GM20000 (cell line): ENCODE measurements at regions not wholly inside any gene's neighbourhood (a gene's known extent, or its start where the extent isn't known, plus 50 kb on each side); places are given as distances from the start of the nearest gene placed in this dataset.

Experiments
- DNase-seq: peaks from one replicate; pipeline ENCODE4 v3.0.0; 2012; ENCODE audit warnings: low spot score
- TF ChIP-seq, protein P1 (sequence below): IDR thresholded peaks from 2 replicates; pipeline ENCODE4 v1.5.1; 2012; ENCODE audit warnings: mild to moderate bottlenecking, control low read depth; ENCODE audit errors: extremely low read depth, missing control alignments

DNA sequence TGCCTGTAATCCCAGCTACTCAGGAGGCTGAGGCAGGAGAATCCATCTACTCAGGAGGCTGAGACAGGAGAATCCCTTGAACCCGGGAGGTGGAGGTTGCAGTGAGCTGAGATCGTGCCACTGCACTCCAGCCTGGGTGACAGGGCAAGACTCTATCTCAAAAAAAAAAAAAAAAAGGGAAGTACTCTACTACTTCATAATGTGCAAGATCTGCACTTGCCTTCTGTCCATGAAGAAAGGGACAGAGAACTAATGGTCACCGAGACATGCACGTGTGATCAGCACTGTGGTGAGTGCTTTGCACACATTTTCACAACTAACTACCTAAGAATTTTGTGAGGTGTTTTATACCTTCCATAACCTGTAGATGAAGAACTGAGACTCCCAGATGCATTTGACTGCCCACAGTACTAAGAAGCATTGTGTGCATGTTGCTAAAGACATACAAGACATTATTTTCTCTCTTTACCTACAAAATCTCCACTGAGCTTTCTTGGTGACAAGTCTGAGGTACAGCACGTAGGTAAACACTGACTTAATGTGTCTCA is 784.8 kb upstream of the ID2 start:
- TF ChIP-seq, protein P1, sequence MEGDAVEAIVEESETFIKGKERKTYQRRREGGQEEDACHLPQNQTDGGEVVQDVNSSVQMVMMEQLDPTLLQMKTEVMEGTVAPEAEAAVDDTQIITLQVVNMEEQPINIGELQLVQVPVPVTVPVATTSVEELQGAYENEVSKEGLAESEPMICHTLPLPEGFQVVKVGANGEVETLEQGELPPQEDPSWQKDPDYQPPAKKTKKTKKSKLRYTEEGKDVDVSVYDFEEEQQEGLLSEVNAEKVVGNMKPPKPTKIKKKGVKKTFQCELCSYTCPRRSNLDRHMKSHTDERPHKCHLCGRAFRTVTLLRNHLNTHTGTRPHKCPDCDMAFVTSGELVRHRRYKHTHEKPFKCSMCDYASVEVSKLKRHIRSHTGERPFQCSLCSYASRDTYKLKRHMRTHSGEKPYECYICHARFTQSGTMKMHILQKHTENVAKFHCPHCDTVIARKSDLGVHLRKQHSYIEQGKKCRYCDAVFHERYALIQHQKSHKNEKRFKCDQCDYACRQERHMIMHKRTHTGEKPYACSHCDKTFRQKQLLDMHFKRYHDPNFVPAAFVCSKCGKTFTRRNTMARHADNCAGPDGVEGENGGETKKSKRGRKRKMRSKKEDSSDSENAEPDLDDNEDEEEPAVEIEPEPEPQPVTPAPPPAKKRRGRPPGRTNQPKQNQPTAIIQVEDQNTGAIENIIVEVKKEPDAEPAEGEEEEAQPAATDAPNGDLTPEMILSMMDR = no peak
- no peak for DNase-seq

DNA sequence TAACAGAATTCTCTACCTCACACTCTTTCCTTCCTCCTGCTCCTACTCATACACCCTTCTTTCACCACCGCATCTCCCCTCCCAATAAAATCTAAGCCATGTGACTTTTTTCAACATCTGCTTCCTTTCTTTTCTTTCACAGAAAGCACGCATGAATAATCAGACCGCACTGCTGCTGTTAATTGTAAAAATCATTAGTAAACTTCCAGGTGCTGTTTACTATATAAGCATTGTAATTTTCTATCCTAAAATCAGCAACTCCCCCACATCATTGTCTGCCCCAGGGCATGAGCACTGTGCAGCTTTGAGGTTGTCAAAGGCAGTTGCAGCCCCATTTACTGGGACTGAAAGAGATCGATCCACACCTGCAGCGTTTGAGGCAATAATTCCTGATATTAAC is 782.6 kb upstream of the ID2 start:
- DNase-seq = no peak
- TF ChIP-seq, protein P1 = no peak

DNA sequence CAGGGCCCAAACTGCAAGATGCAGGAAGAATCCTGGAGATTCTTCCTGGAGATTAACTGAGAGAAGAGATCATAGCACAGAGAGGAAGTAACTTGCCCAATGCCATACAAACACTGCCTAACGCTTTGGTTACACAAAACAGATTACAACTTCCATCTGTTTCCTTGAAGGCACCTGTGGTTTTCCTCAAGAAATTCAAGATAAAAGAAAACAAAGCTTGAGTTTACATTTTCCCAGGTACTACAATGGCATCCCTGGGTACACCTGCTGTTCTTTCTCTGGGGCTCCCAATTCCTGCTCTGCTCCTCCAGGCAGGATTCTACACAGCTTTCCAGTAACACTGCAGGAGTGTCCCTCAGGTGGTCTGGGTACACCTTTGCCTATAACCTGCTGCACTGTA is 781.9 kb upstream of the ID2 start:
- TF ChIP-seq, protein P1 = no peak
- DNase-seq = no peak

DNA sequence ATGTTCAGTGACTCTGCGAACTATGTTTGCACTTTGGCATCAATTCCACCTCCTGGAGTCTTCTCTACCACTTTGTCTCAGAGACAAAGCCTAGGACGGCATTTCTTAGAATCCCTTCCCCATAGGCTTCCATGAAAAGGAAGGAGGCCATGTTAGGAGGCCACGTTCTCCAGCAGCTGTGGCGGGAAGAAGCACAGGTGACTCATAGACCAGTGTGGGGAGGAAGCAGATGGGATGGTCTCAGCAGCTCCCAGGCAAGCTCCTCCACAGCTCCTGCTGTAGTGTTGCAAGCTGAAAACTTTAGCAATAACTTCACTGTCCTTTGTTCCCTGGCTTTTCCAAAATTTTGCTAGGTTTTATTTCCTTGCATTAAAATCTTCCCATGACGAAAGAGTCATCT is 781.3 kb upstream of the ID2 start:
- TF ChIP-seq, protein P1 = no peak

DNA sequence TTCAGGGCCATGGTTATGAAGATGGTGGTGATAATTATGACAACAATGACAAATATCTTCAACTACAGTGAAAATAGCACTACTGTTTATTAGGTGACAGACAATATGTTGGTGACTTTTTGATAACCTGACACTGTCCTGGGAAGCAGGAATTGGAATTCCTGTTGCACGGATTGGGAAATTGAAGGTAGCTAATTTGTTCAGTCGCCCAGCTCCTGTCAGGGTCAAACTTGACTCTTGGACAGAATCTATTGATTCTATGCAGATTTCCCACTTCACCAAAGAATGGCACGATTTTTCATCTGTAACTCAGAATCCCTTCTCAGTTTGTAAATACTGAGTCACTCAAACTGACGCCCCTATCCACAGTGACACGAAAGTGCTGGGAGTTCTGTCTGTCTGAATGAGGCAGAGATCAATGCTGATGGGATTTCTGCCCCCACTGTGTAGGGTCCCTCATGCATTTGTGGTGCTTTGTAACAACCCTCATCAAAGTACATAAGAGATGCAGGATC is 779.5 kb upstream of the ID2 start:
- TF ChIP-seq, protein P1 = no peak
- DNase-seq = no peak

More for the DNA sequence above, 781.3 kb upstream of the ID2 start:
- DNase-seq = no peak

DNA sequence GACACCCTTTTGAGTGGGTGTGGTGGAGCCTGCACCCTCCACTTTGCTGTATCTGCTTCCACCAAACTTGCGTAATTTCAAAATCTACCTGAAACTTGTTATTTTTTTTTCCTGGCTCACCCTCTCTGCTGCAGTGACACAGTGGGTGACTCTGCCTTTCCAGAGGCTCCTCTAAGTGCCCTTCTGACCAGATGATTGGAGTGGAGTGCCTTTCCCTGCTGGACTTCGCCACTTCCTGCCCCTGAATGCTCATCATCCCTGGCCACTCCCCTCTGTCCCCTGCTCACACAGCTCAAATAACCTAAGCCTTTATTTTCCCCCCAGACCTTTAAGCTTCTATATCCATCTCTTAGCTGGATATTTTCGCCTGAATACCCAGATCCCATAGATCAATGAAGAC is 777.5 kb upstream of the ID2 start:
- DNase-seq = no peak
- TF ChIP-seq, protein P1 = no peak

DNA sequence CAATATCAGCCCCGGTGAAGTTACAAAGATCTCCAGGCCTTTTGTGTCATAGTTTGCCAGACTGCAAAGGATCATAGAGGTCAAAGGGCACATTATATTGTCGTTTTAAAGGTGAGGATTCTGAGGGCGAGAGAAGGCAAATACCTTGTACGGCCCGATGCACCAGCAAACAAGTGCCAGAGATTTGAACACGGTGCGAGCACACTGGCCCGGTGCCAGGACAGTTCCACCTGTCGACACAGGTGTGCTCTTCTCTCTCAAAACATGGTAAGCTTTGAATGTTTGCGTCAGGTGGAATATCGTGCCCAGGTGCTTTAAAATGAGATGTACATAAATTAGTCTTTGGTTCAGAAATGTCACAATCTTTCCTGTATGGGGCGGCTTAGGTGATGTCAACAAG is 776.1 kb upstream of the ID2 start:
- DNase-seq = no peak
- TF ChIP-seq, protein P1 = no peak
